H1 (cell line): ENCODE measurements at regions not wholly inside any gene's neighbourhood (a gene's known extent, or its start where the extent isn't known, plus 50 kb on each side); places are given as distances from the start of the nearest gene placed in this dataset.

ENCODE experiments used
- CTCF ChIP-seq, 3 experiments: IDR thresholded peaks; 1 replicate in 2 of 3; 2 replicates in 1 of 3; pipeline versions ENCODE4 v1.5.1 to v1.6.1; 2011; ENCODE audit warnings: low read length in 3 of 3, mild to moderate bottlenecking in 3 of 3, inconsistent platforms in 2 of 3, low read depth in 1 of 3, moderate library complexity in 1 of 3; ENCODE audit not compliant: insufficient read depth in 1 of 3; ENCODE audit errors: control extremely low read depth in 1 of 3
- HDAC2 ChIP-seq, 2 experiments: fragments of 300-600 bp in 1 of 2; sonication (generic) in 1 of 2; IDR thresholded peaks; 2 replicates each; pipeline ENCODE4 v1.6.1; 2011 to 2012; ENCODE audit warnings: low read depth in 2 of 2, low read length in 2 of 2, mild to moderate bottlenecking in 2 of 2, moderate library complexity in 2 of 2, borderline replicate concordance in 1 of 2, inconsistent platforms in 1 of 2
- KDM5A ChIP-seq: fragments of 200-600 bp; IDR thresholded peaks from 2 replicates; pipeline ENCODE4 v1.7.1; 2012; ENCODE audit warnings: mild to moderate bottlenecking, low read length, inconsistent platforms, mixed read lengths
- POU5F1 ChIP-seq: IDR thresholded peaks from 2 replicates; pipeline ENCODE4 v1.6.1; 2011; ENCODE audit warnings: low read depth, mild to moderate bottlenecking, low read length, moderate library complexity
- RAD21 ChIP-seq, 2 experiments: IDR thresholded peaks in 1 of 2; conservative IDR thresholded peaks in 1 of 2; 2 replicates each; pipeline ENCODE4 v1.6.1; 2011; ENCODE audit warnings: low read depth in 2 of 2, low read length in 2 of 2, improper control_type of control experiment in 1 of 2, inconsistent platforms in 1 of 2, mild to moderate bottlenecking in 1 of 2, moderate library complexity in 1 of 2
- SP1 ChIP-seq: IDR thresholded peaks from 2 replicates; pipeline ENCODE4 v1.6.1; 2011; ENCODE audit warnings: low read depth, low read length
- SP4 ChIP-seq: IDR thresholded peaks from 2 replicates; pipeline ENCODE4 v1.6.1; 2012; ENCODE audit warnings: low read length, inconsistent platforms
- YY1 ChIP-seq: IDR thresholded peaks from 2 replicates; pipeline ENCODE4 v1.6.1; 2011; ENCODE audit warnings: low read depth, mild to moderate bottlenecking, low read length
- ZNF274 ChIP-seq: IDR thresholded peaks from 2 replicates; pipeline ENCODE4 v1.7.0; 2012; ENCODE audit warnings: low read length, borderline replicate concordance; ENCODE audit errors: extremely low read depth

DNA sequence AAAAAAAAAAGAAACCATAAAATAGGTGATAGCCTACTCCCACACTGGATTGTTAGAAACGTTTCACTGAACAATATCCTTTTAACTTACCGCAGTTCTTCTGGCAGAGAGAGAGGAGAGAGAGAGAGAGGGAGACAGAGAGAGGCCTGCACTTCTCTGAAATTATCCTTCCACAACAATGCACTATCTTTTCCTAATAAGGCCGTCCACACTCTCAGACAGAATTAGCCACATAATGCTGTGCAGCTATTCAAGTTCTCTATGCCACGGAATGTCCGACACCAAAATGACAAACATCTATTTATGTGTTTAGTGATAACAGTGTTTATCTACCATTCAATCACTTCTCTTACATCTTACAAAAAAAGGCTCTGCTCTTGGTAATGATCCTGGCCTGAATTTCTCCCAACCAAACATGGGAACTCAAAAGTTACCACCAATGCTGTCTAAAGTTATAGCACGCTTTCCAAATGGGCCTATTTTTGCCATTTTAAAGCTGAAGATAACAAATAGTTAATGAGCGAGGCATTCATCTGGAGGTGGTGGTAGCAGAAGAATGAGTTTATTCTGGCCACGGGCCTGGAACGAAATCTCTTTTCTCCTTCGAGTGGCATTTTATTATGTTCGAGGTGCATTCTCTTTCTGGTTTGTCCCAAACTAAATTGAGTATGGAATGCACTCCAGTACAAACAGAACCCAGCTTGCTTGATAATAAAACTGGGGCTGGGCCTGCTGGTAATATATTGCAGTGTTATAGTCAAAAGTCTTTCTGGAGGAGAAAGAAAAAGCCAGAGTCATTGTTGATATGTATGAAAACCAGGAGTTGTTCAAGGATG, 160.2 kb upstream of the SVIL start (continued):
- TF ChIP-seq CTCF (IDR thresholded peaks at IDR 0.05; ENCODE audit: control extremely low read depth in 1 of 3, insufficient read depth in 1 of 3, low read depth in 1 of 3, low read length in 3 of 3) (no peak), POU5F1 (no peak), RAD21 (IDR thresholded peaks at IDR 0.05 in 1 of 2, conservative IDR thresholded peaks at IDR 0.05 in 1 of 2; ENCODE audit: low read depth in 2 of 2, low read length in 2 of 2) (no peak), SP1 (no peak), SP4 (no peak), YY1 (no peak), ZNF274 (no peak), KDM5A (no peak), HDAC2 (IDR thresholded peaks at IDR 0.05; ENCODE audit: borderline replicate concordance in 1 of 2, low read depth in 2 of 2, low read length in 2 of 2) (no peak)
